ENCODE measurements at regions not wholly inside any gene's neighbourhood (a gene's known extent, or its start where the extent isn't known, plus 50 kb on each side); places are given as distances from the start of the nearest gene placed in this dataset.

DNA sequence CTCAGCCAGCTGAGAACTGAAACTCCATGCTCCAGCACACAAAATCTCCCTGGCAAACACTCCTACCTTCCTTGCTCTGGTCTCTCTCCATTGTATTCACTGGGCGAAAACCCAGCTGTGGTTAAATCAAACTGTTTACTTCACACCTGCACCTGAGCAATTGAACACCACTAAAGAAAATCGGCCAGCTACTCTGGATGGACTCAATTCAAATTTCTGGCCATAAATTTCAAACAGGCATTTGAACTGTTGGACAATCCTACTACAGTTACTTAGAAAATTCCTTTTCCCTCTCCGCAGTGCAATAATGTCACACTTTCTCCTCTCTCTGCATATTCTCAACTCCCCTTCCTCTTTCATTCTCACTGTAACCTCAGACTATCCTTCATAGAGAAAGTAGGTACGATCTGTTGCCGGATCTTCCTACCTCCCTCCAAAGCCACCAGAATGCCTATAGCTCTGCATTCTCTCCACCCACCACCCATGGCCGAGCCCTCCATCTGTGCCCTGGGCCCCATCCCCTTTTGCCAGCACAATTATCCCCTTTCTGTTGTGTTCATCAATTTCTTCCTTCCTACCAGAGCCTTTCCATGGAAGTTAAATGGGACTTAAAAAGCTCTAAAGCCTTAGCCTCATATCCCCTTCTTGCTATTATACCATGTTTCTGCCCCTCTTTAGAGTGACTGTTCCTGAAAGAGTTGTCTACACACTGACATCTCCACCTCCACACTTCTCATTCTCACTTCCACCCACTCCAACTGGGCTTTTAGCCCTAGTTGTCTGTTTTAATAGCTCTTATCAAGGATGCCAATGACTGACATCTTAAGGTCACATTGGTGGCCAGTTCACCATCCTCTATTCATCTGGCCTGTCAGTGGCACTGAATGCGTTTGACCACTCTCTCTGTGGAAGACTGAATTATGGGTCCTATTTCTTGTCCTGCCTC is 127.5 kb upstream of the SLC1A4 start:
- DNase-seq (ENCODE audit: low read depth): no peak
- TF ChIP-seq, protein P1, sequence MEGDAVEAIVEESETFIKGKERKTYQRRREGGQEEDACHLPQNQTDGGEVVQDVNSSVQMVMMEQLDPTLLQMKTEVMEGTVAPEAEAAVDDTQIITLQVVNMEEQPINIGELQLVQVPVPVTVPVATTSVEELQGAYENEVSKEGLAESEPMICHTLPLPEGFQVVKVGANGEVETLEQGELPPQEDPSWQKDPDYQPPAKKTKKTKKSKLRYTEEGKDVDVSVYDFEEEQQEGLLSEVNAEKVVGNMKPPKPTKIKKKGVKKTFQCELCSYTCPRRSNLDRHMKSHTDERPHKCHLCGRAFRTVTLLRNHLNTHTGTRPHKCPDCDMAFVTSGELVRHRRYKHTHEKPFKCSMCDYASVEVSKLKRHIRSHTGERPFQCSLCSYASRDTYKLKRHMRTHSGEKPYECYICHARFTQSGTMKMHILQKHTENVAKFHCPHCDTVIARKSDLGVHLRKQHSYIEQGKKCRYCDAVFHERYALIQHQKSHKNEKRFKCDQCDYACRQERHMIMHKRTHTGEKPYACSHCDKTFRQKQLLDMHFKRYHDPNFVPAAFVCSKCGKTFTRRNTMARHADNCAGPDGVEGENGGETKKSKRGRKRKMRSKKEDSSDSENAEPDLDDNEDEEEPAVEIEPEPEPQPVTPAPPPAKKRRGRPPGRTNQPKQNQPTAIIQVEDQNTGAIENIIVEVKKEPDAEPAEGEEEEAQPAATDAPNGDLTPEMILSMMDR (conservative IDR thresholded peaks at IDR 0.05; ENCODE audit: low read depth, low read length): no peak
- H3K4me3 ChIP-seq (ENCODE audit: low read depth, low read length): no peak overlapping the region

DNA sequence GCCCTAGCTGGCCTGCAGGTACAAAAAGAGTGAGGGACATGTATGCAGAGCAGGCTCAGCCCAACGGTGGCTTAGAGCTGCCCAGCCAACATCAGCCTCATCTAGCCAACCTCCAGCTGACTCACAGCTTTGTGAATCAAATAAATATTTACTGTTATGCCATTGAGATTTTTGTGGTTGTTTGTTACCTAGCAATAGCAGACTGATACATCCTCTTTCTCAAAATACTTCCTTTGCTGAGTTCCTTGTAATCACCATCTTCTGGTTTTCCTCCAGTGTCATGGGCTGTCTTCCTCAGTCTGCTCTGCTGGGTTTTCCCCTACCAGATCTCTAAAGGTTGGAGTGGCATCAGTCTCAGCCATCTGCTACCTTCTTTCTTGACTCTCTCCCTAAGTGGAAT is 126.6 kb upstream of the SLC1A4 start:
- no peak overlapping the region for H3K4me3 ChIP-seq (ENCODE audit: low read depth, low read length)
- no peak for DNase-seq (ENCODE audit: low read depth)
- TF ChIP-seq, protein P1 (conservative IDR thresholded peaks at IDR 0.05; ENCODE audit: low read depth, low read length): no peak

DNA sequence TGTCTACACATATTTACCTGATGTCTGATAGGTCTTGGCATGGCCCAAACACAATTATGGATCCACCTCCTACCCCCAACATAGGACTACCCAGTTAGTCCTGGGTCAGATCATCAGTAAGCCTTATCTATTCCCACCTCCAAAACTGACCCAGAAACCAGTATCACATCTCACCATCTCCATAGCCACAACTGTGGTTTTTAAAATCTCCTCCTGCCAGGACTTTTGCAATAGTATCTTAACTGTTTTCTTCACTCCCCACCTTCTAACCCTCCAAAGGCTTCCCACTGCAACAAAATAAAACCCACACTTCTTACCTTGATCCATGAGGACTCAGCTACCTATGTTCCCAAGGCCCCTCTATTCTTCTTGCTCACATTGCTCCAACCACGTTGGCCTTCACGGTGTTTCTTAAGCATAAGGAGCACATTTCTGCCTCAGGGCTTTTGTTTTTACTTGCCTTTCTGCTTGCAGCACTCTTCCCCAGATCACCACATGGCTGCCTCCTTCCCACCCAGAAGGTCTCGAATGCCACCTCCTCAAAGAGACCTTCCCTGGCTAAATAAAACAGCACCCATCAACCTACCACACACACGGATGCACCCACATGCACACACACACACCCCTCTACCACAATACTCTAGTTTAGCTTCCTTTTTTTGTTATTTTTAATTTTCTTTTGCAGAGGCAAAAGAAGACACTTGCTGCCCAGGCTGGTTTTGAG is 125.9 kb upstream of the SLC1A4 start:
- TF ChIP-seq, protein P1 (conservative IDR thresholded peaks at IDR 0.05; ENCODE audit: low read depth, low read length): no peak
- DNase-seq (ENCODE audit: low read depth): no peak
- no peak overlapping the region for H3K4me3 ChIP-seq (ENCODE audit: low read depth, low read length)

DNA sequence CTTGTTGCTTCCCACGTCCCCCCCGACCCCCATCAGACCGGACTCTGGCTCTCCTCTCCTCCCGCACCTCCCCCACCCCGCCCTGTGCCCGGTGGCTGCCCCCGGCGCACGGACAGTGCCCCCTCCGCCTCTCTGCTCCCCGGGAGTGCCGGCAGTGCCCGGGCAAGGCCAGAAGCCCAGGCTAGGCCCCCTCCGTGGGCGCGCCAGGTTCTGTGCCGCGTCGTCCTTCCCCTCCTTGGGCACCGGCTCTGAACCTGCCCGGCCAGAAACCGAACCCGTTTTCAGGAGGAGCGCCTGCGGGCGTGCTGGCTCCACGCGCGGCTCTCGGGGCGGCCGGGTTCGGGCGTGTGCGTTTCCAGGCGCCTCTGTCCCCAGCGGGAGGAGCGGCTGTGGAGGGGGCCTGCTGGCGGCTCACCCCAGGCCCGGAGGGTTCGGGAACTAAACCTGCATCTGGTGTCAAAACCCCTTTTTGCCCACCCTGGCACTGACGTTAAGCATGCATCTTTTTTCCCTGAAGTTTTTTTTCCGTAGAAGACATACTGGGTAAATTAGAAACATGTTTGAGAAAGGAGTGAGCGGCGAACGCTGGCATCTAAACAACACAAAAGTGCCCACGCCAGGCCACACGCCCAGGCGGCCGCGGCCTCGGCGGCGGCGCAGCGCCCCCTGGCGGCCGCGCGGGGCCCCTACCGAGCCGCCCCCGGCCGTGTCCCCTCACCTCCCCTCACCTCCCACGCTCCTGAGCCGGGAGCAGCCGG is 123.9 kb upstream of the SLC1A4 start:
- DNase-seq (ENCODE audit: low read depth): no peak
- TF ChIP-seq, protein P1 (conservative IDR thresholded peaks at IDR 0.05; ENCODE audit: low read depth, low read length): peak; percentile 39
- peak overlapping the region; percentile 63 for H3K4me3 ChIP-seq (ENCODE audit: low read depth, low read length)

DNA sequence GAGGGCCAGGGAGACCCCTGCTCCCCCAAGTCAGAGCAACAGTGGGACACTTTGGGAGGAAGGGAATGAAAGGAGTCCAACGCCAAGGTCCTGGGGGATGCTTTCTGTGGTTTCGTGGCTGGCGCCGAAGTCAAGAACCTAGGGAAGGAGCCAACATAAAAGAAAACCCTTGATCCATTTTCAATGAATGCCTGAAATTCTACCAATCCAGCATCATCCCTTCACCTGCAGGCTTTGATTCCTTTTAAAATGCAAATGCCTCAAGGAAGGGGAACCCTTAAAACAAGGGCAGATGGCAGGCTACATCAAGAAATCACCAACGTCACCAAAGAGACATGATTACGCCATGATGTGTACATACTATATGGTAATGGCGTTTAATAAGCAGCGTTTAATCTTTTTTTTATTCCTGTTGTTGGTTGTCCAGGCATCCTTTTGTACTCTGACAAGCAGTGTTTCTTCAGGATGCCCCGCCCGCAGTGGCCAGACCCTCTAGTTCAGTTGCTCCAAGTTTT is 123.3 kb upstream of the SLC1A4 start:
- H3K4me3 ChIP-seq (ENCODE audit: low read depth, low read length): peak overlapping the region; percentile 31
- DNase-seq (ENCODE audit: low read depth): no peak
- TF ChIP-seq, protein P1 (conservative IDR thresholded peaks at IDR 0.05; ENCODE audit: low read depth, low read length): no peak

DNA sequence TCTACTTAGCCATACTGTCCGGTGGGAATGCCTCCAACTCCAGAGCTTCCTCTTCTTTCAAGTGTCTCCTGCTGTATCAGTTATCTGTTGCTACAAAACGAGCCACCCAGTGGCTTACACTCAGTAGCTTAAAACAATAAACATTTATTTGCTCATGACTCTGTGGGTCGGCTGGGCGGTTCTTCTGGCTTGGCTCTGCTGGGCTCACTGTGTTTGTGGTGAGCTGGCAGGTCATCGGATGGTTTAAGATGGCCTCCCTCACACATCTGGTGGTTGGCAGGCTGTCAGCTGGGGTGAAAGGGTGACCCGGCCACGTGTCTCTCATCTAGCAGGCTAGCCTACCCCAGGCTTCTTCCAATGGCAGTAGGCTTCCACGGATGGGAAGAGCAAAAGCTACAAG is 122.4 kb upstream of the SLC1A4 start:
- H3K4me3 ChIP-seq (ENCODE audit: low read depth, low read length): no peak overlapping the region
- no peak for DNase-seq (ENCODE audit: low read depth)
- TF ChIP-seq, protein P1 (conservative IDR thresholded peaks at IDR 0.05; ENCODE audit: low read depth, low read length): no peak

Measured in epithelial cell of proximal tubule (primary cell).